GM12874 (cell line): ENCODE measurements at regions not wholly inside any gene's neighbourhood (a gene's known extent, or its start where the extent isn't known, plus 50 kb on each side); places are given as distances from the start of the nearest gene placed in this dataset.

Experiments
- TF ChIP-seq, protein P1 (sequence below): IDR thresholded peaks from 2 replicates; pipeline ENCODE4 v1.5.1; 2011; ENCODE audit warnings: low read depth, mild to moderate bottlenecking, control low read depth, low read length, moderate library complexity; ENCODE audit not compliant: insufficient read depth

DNA sequence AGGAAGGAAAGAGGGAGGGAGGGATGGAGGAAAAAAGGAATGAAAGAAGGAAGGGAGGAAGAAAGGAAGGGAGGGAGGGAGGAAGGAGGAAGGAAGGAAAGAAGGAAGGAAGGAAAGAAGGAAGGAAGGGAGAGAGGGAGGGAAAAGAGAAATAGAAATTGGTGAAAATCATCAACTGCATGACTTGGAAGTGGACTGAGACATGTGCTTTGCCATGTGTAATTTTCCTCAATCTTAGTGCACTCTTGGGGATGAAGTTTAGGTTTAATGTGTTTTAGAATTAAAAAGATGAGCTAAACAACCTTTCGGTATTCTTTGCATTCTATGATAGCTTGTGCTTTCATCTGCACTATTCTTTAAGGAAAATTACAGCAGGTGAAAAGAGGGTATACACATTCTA lies 320.1 kb upstream of the GALNT5 start:
- TF ChIP-seq, protein P1, sequence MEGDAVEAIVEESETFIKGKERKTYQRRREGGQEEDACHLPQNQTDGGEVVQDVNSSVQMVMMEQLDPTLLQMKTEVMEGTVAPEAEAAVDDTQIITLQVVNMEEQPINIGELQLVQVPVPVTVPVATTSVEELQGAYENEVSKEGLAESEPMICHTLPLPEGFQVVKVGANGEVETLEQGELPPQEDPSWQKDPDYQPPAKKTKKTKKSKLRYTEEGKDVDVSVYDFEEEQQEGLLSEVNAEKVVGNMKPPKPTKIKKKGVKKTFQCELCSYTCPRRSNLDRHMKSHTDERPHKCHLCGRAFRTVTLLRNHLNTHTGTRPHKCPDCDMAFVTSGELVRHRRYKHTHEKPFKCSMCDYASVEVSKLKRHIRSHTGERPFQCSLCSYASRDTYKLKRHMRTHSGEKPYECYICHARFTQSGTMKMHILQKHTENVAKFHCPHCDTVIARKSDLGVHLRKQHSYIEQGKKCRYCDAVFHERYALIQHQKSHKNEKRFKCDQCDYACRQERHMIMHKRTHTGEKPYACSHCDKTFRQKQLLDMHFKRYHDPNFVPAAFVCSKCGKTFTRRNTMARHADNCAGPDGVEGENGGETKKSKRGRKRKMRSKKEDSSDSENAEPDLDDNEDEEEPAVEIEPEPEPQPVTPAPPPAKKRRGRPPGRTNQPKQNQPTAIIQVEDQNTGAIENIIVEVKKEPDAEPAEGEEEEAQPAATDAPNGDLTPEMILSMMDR, result no peak

DNA sequence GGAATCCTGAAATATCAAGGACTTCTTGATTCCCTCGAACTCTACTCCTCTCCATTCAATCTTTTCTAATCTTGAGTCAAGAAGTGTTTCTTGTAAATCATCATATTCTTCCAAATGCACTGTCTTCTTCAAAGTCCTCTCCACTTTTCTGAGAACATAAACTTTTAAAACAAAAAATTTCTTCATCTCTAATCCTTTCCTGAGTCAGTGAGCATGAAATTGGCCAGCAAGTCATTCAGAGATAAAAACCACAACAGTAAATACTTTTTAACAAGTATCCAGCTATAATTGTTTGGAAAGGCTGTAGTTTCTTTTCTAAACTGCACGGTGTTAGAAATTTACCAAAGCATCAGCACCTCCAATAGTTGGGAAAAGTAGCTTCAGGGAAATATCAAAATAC lies 312.6 kb upstream of the GALNT5 start:
- TF ChIP-seq, protein P1, result no peak

DNA sequence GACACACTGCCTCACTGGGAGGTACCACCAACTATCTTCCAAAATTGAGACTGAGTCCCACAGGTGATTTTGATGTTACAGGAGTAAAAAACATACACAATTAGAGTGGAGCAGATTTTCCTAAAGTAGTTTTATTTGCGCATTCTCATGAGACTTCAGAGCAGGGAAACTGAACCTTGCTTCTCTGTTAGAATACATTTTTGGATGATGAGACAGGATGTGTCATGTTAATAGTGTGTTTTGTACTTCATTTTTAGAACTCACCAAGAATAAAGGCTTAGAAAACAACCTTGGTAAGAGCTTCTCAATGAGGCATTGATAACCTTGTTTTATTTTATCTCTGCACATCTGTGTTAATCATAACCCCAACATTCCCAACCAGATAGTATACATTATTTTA lies 310.2 kb upstream of the GALNT5 start:
- TF ChIP-seq, protein P1, result no peak

DNA sequence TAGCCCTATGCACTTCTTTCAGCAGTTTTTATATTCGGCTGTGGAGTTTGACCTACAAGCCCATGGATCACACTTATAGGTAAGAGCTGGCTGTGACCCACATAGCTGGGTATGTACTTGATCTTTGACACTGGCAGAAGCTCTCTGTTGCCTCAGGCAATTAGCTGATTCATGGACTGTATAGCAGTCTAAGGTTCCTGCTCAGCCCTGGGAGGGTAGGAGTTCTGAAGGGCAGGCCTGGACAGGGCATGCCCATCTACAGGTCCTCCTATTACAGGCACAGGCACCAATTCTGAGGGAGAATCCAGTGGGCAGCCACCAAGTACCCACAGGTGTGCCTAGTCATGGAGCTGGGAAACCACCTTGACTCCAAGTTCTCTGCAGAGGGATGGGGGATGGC lies 301.8 kb upstream of the GALNT5 start:
- TF ChIP-seq, protein P1, result no peak

DNA sequence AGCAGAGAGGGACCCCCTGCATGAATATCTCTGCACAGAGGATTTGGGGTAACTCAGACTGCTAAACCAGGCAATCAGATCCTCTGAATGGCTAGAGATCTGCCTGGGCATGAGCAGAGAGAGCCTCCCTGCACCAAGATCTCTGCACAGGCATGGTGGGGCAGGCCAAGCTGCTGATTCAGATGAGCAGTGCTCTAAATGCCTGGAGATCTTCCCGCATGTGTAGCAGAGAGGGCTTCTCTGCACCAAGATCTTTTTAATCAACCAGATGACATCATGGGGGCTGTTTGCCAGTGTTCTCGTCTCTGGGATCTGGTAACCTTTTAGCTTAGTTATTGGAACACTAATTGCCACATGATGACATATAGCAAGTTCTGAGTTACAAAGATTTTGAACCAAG lies 301.3 kb upstream of the GALNT5 start:
- TF ChIP-seq, protein P1, result no peak

DNA sequence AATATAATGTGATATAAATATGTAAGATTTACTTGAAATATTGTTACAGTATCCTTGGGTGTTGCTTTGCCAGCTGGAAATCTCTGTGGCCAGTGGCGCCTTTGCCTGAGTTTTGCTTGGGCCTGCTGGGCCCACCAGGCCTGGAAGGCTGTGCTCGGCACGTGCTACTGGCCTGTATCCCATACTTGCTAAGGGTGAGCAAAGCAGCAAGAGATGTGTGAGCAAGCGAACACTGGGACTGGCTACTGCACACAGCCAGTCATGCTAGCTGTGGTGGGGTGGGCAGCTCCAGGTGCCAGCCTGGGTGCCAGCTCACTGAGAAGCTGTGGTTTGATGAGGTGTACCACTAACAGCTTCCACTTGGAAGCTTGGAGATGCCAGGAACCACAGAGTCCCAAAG lies 299.1 kb upstream of the GALNT5 start:
- TF ChIP-seq, protein P1, result no peak

DNA sequence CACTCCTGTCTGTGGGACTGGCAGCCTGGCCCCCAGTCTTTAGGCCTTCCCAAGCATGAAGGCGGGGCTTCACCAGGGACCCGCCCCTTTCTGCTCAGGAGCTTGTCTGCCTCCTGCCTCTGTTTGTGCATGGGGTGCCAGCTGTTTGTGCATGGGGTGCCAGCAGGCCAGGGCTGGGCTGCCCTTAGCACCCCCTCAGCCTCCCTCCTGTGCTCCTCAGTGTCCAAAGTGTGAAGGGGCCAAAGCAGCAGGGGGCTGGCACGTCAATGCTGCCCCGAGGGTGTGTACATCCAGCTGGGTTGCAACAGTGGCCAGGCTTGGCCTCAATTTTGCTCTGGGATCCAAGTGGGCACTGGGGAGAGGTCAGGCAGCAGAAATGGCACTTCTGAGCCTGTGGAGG lies 298.0 kb upstream of the GALNT5 start:
- TF ChIP-seq, protein P1, result no peak

DNA sequence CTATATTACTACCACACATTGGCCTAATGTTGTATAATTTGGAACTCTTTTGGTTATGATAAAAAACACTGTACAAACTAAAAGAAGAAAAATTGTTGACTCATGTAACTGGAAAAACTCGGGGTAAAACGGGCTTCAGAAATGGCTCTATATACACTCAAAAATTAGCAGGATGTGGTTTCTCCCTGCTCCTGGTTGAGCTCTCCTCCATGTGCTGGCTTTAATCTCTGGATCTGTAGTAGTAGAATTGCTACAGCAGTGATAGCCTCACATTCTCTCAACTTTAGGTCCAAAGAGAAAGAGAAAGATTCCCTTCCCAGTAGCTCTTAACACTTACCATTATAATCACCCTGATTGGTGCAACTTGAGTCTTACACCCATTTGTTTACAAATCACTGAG lies 274.9 kb upstream of the GALNT5 start:
- TF ChIP-seq, protein P1, result no peak
